K562 (cell line): ENCODE measurements at regions not wholly inside any gene's neighbourhood (a gene's known extent, or its start where the extent isn't known, plus 50 kb on each side); places are given as distances from the start of the nearest gene placed in this dataset.

ENCODE experiments used
- FOXP1 ChIP-seq: sonication (generic); formaldehyde crosslinking; IDR thresholded peaks from 2 replicates; pipeline ENCODE4 v1.8.0; 2022; ENCODE audit warnings: mild to moderate bottlenecking, missing genetic modification reagents
- RBM15 ChIP-seq: fragments of 200-400 bp; formaldehyde crosslinking; IDR thresholded peaks from 2 replicates; pipeline ENCODE4 v1.6.1; 2018; ENCODE audit warnings: mild to moderate bottlenecking, low read length, moderate library complexity; ENCODE audit not compliant: insufficient read depth
- ZFX ChIP-seq: sonication (generic); formaldehyde crosslinking; IDR thresholded peaks from 2 replicates; pipeline ENCODE4 v1.8.0; 2022; ENCODE audit warnings: mild to moderate bottlenecking, missing genetic modification reagents, moderate library complexity

- TF ChIP-seq RBM15 = no peak
- no peak for TF ChIP-seq ZFX
- no peak for TF ChIP-seq FOXP1 (CRISPR knock-in tag)
Observed at GRCh38 chr2:226247289-226248275, 552.0 kb downstream of the IRS1 start.
